ENCODE measurements at regions not wholly inside any gene's neighbourhood (a gene's known extent, or its start where the extent isn't known, plus 50 kb on each side); places are given as distances from the start of the nearest gene placed in this dataset.
A peak's percentile ranks its signal among the peaks of the same experiment; 100 is the strongest.
"Not testable (repeated sequence)": the region's sequence is repeated elsewhere in the genome, so short reads cannot be mapped to it uniquely, and the experiment has no call there.

DNA sequence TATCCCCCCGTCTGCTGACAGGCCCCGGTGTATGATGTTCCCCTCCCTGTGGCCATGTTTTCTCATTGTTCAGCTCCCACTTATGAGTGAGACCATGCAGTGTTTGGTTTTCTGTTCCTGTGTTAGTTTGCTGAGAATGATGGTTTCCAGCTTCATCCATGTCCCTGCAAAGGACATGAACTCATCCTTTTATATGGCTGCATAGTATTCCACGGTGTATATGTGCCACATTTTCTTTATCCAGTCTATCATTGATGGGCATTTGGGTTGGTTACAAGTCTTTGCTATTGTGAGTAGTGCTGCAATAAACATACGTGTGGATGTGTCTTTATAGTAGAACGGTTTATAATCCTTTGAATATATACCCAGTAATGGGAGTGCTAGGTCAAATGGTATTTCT is 244.7 kb downstream of the NEBL start:
- not testable (repeated sequence) for DNase-seq

DNA sequence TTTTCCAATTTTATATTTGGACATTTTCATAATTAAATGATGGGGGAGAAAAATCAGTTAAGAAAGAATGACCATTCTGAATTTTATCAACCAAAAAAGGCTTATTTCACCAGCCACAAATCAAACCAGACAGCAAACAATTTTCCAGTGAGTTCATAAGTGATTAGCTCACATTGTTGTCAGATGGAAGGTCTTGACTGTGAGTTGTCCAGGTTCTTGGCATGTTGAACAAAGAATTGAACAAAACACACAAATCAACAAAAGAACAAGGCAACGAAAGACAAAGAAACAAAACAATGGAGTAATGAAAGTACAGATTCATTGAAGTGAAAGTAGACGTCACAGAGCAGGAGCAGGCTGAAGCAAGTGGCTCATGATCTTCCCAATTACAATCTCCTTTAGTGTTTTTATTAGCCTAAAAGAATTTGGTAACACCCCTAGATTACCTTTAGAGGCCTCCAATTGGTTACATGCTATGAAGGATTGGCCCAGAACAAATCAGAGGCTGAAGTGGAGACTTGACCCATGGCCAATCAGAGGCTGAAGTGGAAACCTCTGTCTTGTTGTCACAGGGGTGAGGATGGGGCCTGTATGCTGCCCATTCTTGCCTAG is 248.7 kb downstream of the NEBL start:
- no peak for DNase-seq

- no peak for DNase-seq
Measured at GRCh38 chr10:20647756-20648155, 249.4 kb downstream of the NEBL start.

- no peak for DNase-seq
Measured at GRCh38 chr10:20644421-20644820, 252.7 kb downstream of the NEBL start.

GRCh38 chr10:20641605-20642004 is 255.5 kb downstream of the NEBL start:
- no peak for DNase-seq

DNA sequence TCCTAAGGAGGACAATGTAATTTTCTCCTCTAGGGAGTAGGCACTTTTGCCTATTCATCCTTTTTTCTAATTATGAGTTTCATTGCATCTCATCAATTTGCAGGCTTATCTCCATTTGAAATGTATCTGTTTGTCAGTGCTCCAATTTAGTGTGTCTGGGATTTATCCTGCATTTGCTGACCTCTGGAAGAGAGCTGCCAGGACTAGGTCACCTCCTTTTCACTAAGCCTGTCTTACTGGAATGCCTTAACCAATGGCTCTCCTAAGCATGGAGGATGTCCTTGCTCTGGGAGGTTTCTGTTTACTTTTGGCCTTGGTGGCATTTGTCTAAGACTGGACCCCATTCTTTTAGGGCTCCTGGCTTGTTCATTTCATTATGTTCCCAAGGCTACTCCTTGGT is 261.5 kb downstream of the NEBL start:
- no peak for DNase-seq

DNA sequence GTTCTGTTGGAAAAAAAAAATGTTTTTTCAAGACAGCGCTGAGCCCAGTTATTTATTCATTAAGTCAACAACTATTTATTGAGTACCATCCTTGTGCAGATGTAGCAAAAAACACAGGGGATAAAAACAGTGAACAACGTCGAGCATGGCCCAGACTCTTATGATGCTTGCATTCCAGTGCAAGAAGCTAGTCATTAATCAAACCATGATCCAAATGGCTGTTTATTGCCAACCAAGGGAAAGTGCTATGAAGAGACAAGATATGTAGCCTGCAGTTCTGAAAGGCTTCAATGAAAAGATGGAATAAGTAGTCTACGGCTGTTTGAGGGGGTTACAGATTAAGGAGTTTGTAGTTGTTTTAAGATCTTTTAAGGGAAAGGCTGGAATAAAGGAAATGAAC is 262.3 kb downstream of the NEBL start:
- no peak for DNase-seq

DNA sequence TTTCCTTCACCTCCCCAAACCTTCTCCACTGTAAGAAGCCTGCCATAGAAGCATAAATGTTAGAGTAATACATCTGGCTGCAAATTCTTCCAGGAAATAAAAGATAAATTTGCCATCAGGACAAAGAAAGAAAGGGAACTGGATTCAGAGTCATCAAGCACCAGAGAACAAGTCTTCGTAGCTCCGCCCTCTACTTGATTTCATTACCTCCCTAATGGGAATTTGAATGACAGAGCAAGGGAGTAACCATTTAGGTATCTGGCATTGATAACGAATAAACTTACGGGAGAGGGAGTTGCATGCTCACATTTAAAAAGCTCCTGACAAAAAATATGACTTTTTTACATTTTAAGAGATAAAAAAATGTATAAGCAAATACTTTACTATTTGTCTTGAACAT is 263.4 kb downstream of the NEBL start:
- no peak for DNase-seq

- DNase-seq = no peak
Measured at GRCh38 chr10:20632696-20633095, 264.4 kb downstream of the NEBL start.

DNA sequence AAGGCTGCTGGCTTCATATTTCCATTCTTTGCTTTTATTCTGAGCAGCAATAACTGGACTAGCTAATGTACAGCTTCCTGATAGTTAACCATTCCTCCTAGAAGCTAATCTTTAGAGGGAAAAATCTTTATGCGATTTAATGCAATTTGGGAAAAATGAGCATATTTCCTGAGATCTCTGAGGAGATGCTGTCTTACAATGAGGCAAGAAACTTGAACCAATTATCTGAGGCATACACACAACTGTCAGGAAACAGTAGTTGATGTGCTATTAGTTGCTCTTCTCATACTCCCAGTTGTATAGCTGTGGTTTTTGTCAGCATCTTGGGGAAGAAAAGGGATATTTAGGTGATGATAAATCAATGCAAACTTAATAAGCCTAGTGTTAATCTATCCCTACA is 265.9 kb downstream of the NEBL start:
- no peak for DNase-seq

- DNase-seq = no peak
Measured at GRCh38 chr10:20630092-20630643, 266.9 kb downstream of the NEBL start.

DNA sequence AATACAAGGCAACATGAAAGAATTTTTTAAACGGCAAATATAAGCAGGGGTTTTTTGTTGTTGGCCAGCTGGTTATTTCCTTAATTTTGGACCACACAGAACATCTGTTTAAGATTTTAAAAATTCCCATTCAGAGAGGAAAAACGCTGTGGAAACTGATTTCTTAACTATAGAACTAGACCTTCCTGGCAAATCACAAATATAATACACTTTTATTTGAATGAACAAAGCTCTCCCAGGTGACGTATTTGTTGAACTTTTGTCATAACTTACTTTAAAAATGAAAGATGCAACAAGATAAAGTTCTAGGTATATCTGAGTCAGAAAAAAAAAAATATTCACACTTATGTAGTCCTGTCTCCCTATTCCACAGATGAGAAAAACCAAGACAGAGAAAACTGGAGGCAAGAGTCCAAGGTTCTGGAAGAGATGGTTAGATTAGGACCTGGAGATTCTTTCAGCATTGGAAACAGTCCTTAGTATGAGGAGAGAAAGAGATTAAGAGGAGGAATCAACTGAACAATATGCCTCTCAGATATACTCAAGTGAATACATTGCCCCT is 269.1 kb downstream of the NEBL start:
- DNase-seq = no peak

GRCh38 chr10:20627087-20627486 is 270.0 kb downstream of the NEBL start:
- no peak for DNase-seq

- no peak for DNase-seq
Measured at GRCh38 chr10:20625868-20626267, 271.2 kb downstream of the NEBL start.

GRCh38 chr10:20624642-20625041 is 272.5 kb downstream of the NEBL start:
- no peak for DNase-seq

DNA sequence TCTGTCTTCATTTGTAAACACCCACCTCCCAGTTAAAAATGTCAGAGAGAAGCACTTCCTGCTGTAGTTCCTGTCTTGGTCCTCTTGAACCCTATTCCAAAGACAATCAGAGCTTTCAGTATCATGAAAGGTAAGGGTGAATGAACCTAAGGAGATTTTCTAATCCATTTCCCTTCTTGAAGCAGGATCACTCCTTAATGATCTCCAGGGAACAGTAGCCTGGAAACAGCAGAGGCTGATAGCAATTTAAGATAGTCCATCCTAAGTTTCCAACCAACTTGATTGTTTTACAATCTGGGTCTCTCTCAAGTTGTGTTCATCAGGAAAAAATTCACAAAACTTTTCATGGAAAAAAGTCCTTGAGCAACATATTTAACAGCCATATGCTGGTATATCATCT is 273.6 kb downstream of the NEBL start:
- no peak for DNase-seq

DNA sequence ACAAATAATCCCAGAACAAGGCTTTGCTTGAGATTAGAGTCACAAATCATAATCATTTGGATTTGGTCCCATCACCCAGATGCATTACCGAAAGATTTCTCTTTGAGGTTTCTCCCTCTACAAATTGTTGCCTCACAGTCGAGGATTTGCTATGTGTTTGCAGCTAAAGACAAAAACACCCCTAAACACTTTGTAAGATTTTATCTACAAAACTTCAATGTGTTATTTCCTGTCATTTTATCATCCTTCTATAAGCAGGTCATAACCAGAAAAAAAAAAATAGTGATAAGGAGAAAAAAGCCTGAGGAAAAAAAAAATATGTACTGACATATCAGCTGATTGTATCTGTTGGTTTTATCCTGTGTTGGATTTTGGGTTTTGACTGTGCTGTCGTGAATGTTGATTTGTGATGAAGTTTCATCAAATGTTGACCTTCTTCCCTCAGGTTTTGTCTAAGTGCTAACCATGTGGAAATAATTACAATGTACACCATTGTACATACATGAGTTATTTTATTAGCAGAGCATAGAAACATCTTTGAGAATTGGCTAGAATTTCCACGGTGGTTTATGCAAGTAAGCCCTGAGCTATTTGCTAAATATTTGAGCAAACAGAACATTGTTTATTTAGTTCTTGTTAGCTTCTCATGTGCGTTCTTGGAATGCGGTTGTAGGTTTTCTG is 274.4 kb downstream of the NEBL start:
- DNase-seq = no peak

DNA sequence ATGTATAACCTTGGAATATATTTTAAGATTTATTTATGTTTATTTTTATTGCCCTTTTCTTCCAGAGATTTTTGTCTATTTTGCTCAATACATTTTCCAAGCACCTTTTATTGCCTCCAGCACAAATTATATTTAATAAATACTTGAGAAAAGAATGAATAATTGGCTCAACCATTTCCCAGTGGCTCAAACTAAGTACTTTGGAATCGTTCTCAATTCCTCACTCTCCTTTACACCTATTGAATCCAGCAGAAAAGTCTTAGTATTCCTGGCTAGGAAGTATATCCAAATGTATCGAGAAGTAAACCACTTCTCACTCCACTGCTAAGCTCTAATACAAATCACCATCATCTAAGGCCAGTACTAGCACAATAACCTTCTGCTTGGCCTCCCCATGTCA is 276.1 kb downstream of the NEBL start:
- DNase-seq = no peak

DNA sequence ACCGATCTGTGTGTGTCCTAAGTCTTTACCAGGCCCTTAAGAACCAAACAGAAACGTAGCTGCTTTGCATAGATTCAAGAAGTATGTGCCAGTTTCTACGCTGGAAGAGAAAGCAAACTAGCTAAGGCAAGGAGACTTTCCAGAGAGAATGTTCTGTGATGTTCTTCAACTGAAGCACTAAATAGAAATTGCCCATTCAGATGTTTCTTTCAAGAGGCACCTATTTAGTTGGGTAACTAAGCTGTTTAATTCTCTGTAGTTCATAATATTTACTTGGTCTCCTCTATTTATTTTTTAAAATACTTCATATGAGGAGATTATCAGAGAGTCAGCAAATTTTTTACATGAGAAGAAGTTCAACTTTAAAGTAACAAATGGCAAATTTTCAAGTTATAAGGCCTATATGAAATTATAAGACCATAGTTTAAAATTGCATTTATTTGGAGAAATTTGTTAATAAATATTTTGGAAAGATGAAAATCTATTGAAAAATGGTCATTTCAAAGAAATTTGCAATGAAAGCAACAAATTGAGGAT is 279.0 kb downstream of the NEBL start:
- no peak for DNase-seq

- DNase-seq = peak; percentile 75 to 79
Measured at GRCh38 chr10:20616918-20617810, 279.9 kb downstream of the NEBL start.

- DNase-seq = no peak
Measured at GRCh38 chr10:20616056-20616671, 280.9 kb downstream of the NEBL start.

GRCh38 chr10:20615395-20615794 is 281.7 kb downstream of the NEBL start:
- no peak for DNase-seq

DNA sequence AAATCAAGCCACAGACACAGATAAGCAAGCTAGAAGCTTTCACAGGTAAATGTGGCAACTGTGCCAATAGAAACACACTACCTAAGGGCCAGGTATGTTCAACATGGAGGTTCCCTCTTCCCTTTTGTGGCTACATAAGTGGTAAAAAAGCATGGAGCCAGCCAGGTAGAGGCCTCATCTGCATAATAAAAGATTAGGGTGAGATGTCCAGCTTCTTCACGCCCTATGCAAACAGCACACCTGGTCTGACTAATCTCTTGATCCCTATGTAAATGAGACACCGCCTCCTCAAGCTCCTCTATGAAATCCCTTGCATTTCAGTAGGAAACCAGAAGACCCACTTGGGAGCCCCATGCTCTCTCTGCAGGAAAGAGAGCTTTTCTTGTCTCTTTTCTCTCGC is 282.2 kb downstream of the NEBL start:
- DNase-seq = no peak
